Endothelial cell of umbilical vein (primary cell): ENCODE measurements at regions not wholly inside any gene's neighbourhood (a gene's known extent, or its start where the extent isn't known, plus 50 kb on each side); places are given as distances from the start of the nearest gene placed in this dataset.

Experiments used
- BruUV-seq: library from RNA; stranded (reverse); fragments of 400-500 nt; replicated peaks from 2 replicates; lab custom pipeline; 2021; lab: Mats Ljungman, UMichigan
- CTCF ChIA-PET: fragments of 300-600, 350-600 bp; sonication (Branson Sonifier 250); formaldehyde crosslinking; loops from one replicate; lab custom pipeline; 2021; ENCODE audit warnings: antibody characterized with exemption, inconsistent platforms; lab: Charles Lee
- POLR2A ChIA-PET: fragments of 300-600, 350-600 bp; sonication (Branson Sonifier 250); formaldehyde crosslinking; loops from one replicate; lab custom pipeline; 2021; ENCODE audit warnings: antibody characterized with exemption, inconsistent platforms; lab: Charles Lee
- DNase-seq: peaks from one replicate; pipeline ENCODE4 v3.0.0-alpha.2; 2011; ENCODE audit warnings: low read depth, low spot score
- FAIRE-seq: peaks from 2 replicates; lab custom pipeline; 2011; peaks lifted over from hg19 to GRCh38; lab: Jason Lieb, UNC
- H2AFZ ChIP-seq: 2 replicates; pipeline ENCODE4 v1.6.0; 2012; ENCODE audit warnings: low read depth, low read length, control low read depth, inconsistent platforms
- H3K27ac ChIP-seq: 2 replicates; pipeline ENCODE4 v1.5.1; 2011; ENCODE audit warnings: low read depth, mild to moderate bottlenecking, control low read depth, low read length, moderate library complexity; ENCODE audit not compliant: insufficient read depth
- H3K27me3 ChIP-seq, 2 experiments: 2 replicates each; pipeline versions ENCODE4 v1.6.0 to v1.6.1; 2011; ENCODE audit warnings: low read length in 2 of 2, mixed read lengths in 1 of 2; ENCODE audit not compliant: control insufficient read depth in 2 of 2, insufficient read depth in 2 of 2
- H3K36me3 ChIP-seq, 2 experiments: 2 replicates in 1 of 2; 3 replicates in 1 of 2; pipeline ENCODE4 v1.5.1; 2011; ENCODE audit warnings: low read length in 2 of 2, mild to moderate bottlenecking in 1 of 2, moderate library complexity in 1 of 2; ENCODE audit not compliant: control insufficient read depth in 2 of 2, insufficient read depth in 2 of 2; ENCODE audit errors: extremely low read depth in 1 of 2
- H3K4me1 ChIP-seq: 3 replicates; pipeline ENCODE4 v1.5.1; 2011; ENCODE audit warnings: mild to moderate bottlenecking, low read length; ENCODE audit not compliant: control insufficient read depth, insufficient read depth; ENCODE audit errors: extremely low read depth
- H3K4me2 ChIP-seq: 2 replicates; pipeline ENCODE4 v1.6.1; 2011; ENCODE audit warnings: low read length, control low read depth, mixed read lengths; ENCODE audit not compliant: insufficient read depth
- H3K4me3 ChIP-seq, 3 experiments: fragments of 200-600 bp in 1 of 3; sonication (generic), shearing (Covaris generic) in 1 of 3; replicated peaks in 1 of 3; 2 replicates each; pipeline ENCODE4 v1.5.1; 2011 to 2016; ENCODE audit warnings: control low read depth in 3 of 3, low read length in 3 of 3, mild to moderate bottlenecking in 2 of 3, inconsistent platforms in 1 of 3, low read depth in 1 of 3, moderate library complexity in 1 of 3; ENCODE audit not compliant: insufficient read depth in 1 of 3
- H3K79me2 ChIP-seq: 2 replicates; pipeline ENCODE4 v1.6.0; 2012; ENCODE audit warnings: low read length, inconsistent platforms; ENCODE audit not compliant: control insufficient read depth, insufficient read depth
- H3K9ac ChIP-seq: replicated peaks from 2 replicates; pipeline ENCODE3; 2011; ENCODE audit warnings: low read length, control low read depth; ENCODE audit not compliant: insufficient read depth; ENCODE audit errors: extremely low read depth
- H3K9me1 ChIP-seq: replicated peaks from 3 replicates; pipeline ENCODE4 v1.6.0; 2011; ENCODE audit warnings: mild to moderate bottlenecking, low read length; ENCODE audit not compliant: control insufficient read depth, insufficient read depth; ENCODE audit errors: extremely low read depth
- H3K9me3 ChIP-seq: replicated peaks from 2 replicates; pipeline ENCODE4 v1.5.1; 2012; ENCODE audit warnings: low read length, inconsistent platforms; ENCODE audit not compliant: control insufficient read depth, insufficient read depth
- H4K20me1 ChIP-seq: replicated peaks from 2 replicates; pipeline ENCODE3; 2011; ENCODE audit warnings: mild to moderate bottlenecking, low read length; ENCODE audit not compliant: control insufficient read depth, insufficient read depth; ENCODE audit errors: extremely low read depth
- FOS ChIP-seq: IDR thresholded peaks from 2 replicates; pipeline ENCODE4 v1.6.1; 2011; ENCODE audit warnings: mild to moderate bottlenecking, low read length, moderate library complexity, borderline replicate concordance; ENCODE audit not compliant: insufficient read depth
- GATA2 ChIP-seq: IDR thresholded peaks from 2 replicates; pipeline ENCODE4 v1.7.0; 2011; ENCODE audit warnings: low read depth, mild to moderate bottlenecking, moderate library complexity, mixed read lengths, low read length; ENCODE audit not compliant: insufficient read length, insufficient read depth
- POLR2AphosphoS5 ChIP-seq: IDR thresholded peaks from 2 replicates; pipeline ENCODE4 v1.6.1; 2012; ENCODE audit warnings: low read depth, mild to moderate bottlenecking, control low read depth, low read length, moderate library complexity; ENCODE audit not compliant: insufficient read depth
- dilution Hi-C: fragments of 300-500 bp; cut with MboI; formaldehyde crosslinking; loops from one replicate; pipeline ENCODE4 v1.15.0; 2019; ENCODE audit warnings: low sequenced_read_pairs; ENCODE audit not compliant: extremely low pct_ligation_motif_present
- intact Hi-C: fragments of 100-400 bp; cut with micrococcal nuclease; formaldehyde crosslinking; loops from one replicate; pipeline ENCODE4 v1.10.0; 2022

- dilution Hi-C loops (no loop called here), intact Hi-C loops (no loop called here)
- Histone ChIP-seq H3K4me1 (no peaks in the 10 kb centered on the region), H3K27me3 (no peaks in the 10 kb centered on the region), H3K4me2 (no peak overlapping the region), H2AFZ (no peak overlapping the region), H3K79me2 (peaks cover under 1% of the 10 kb centered on the region), H3K9ac (no peak overlapping the region), H3K36me3 (no peaks in the 10 kb centered on the region), H4K20me1 (no peaks in the 10 kb centered on the region), H3K9me1 (no peaks in the 10 kb centered on the region), H3K9me3 (no peaks in the 10 kb centered on the region), H3K4me3 (no peak overlapping the region), H3K27ac (no peak overlapping the region)
- POLR2A ChIA-PET, result no interaction called here
- CTCF ChIA-PET, result interaction anchor here (1.0 kb wide), 2 partner anchors 36 to 42 kb away, joined by 3 read pairs; no protein-coding TSS in a partner anchor
- BruUV-seq, result no TSS peak
- FAIRE-seq (no peak), DNase-seq (no peak)
- TF ChIP-seq GATA2, result no peak
Measured at GRCh38 chr13:73924607-73925006, 209.6 kb downstream of the KLF12 start.

DNA sequence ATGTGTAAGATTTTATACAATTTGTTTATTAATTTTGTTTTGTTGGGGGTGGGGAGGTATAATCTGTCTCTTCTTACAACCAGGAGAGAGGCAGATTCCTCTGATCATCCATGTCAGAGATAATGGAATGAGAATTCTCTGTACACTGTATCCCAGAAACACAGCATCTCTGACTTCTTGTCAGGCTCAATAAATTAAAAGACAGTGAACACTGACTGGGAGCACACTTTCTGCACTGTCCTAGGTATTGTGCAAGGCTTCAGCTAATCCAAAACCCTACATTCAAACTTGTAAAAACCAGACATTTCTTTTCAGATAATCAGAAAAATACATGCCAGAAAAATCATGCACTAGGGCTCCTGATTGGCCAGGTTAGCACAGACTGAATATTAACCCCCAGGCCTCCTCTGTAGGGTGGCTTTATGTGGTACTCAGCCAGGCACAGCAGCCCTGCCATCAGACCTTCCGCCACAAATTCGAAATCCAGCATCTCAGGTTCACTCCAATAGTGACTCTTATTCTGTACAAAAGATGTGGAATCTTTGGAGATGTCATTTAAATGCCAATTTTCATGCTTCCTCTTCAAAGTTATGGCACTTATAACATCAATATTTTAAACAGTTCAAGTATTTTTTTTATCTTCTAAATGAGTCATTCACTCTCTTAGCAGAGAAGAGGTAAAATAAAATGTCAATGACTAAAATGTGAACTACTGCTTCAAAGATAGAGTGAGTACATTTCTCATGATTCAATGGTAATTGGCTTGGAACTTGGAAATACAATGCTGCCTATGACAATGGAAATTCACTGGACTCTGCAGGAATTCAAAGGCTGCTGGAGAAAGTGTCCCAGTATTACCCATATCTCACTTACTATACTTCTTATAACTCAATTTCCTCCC is 211.5 kb downstream of the KLF12 start:
- DNase-seq, result no peak
- dilution Hi-C loops, result no loop called here
- no peak for FAIRE-seq
- Histone ChIP-seq H3K79me2 (no peaks in the 10 kb centered on the region), H3K4me2 (no peak overlapping the region), H3K27me3 (no peaks in the 10 kb centered on the region), H3K4me1 (no peaks in the 10 kb centered on the region), H3K9ac (no peak overlapping the region), H2AFZ (no peak overlapping the region), H3K4me3 (no peak overlapping the region), H3K27ac (no peak overlapping the region), H3K9me3 (no peaks in the 10 kb centered on the region), H3K9me1 (no peaks in the 10 kb centered on the region), H3K36me3 (no peaks in the 10 kb centered on the region), H4K20me1 (no peaks in the 10 kb centered on the region)
- POLR2A ChIA-PET, result no interaction called here
- intact Hi-C loops, result no loop called here
- CTCF ChIA-PET, result no interaction called here
- BruUV-seq, result no TSS peak
- TF ChIP-seq FOS, result peak; percentile 9
- no peak for TF ChIP-seq POLR2AphosphoS5
